ENCODE measurements at regions not wholly inside any gene's neighbourhood (a gene's known extent, or its start where the extent isn't known, plus 50 kb on each side); places are given as distances from the start of the nearest gene placed in this dataset.

DNA sequence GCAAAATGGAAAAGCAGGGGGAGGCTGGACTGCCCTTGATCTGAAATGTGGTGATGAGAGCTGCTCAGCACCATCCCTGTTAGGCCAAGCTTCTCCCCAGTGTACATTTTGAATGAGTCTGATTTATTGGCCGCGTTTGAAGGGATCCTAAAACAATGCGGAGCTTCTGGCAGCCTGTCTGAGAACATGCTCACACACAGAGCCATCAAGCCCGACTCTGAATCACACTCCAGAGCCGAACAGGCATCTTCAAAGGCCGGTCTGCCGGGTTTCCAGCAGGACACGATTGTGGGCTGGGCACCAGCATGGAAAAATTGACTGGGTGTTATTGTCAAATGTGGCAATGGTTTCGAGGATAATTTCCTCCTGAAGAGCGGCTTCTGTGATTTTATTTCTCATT, 235.9 kb downstream of the TFAP2C start:
- TF ChIP-seq TAF1 (IDR thresholded peaks at IDR 0.05; ENCODE audit: low read depth), result no peak
- TF ChIP-seq RAD21 (IDR thresholded peaks at IDR 0.05; ENCODE audit: low read depth), result no peak
- TF ChIP-seq, protein P1, sequence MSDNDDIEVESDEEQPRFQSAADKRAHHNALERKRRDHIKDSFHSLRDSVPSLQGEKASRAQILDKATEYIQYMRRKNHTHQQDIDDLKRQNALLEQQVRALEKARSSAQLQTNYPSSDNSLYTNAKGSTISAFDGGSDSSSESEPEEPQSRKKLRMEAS (IDR thresholded peaks at IDR 0.05), result no peak
- TF ChIP-seq, protein P2, sequence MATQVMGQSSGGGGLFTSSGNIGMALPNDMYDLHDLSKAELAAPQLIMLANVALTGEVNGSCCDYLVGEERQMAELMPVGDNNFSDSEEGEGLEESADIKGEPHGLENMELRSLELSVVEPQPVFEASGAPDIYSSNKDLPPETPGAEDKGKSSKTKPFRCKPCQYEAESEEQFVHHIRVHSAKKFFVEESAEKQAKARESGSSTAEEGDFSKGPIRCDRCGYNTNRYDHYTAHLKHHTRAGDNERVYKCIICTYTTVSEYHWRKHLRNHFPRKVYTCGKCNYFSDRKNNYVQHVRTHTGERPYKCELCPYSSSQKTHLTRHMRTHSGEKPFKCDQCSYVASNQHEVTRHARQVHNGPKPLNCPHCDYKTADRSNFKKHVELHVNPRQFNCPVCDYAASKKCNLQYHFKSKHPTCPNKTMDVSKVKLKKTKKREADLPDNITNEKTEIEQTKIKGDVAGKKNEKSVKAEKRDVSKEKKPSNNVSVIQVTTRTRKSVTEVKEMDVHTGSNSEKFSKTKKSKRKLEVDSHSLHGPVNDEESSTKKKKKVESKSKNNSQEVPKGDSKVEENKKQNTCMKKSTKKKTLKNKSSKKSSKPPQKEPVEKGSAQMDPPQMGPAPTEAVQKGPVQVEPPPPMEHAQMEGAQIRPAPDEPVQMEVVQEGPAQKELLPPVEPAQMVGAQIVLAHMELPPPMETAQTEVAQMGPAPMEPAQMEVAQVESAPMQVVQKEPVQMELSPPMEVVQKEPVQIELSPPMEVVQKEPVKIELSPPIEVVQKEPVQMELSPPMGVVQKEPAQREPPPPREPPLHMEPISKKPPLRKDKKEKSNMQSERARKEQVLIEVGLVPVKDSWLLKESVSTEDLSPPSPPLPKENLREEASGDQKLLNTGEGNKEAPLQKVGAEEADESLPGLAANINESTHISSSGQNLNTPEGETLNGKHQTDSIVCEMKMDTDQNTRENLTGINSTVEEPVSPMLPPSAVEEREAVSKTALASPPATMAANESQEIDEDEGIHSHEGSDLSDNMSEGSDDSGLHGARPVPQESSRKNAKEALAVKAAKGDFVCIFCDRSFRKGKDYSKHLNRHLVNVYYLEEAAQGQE (IDR thresholded peaks at IDR 0.05; ENCODE audit: low read depth), result no peak
- TF ChIP-seq TEAD4 (IDR thresholded peaks at IDR 0.05), result no peak
- TF ChIP-seq FOXM1 (IDR thresholded peaks at IDR 0.05; ENCODE audit: borderline replicate concordance, low read depth), result no peak
- no peak for TF ChIP-seq CEBPB (IDR thresholded peaks at IDR 0.05)
- TF ChIP-seq EP300 (IDR thresholded peaks at IDR 0.05; ENCODE audit: borderline replicate concordance), result no peak
- TF ChIP-seq EGR1 (IDR thresholded peaks at IDR 0.05), result no peak
- no peak for TF ChIP-seq YY1 (IDR thresholded peaks at IDR 0.05; ENCODE audit: low read depth)
- TF ChIP-seq NFIC (IDR thresholded peaks at IDR 0.05), result no peak

Measured in Ishikawa (cell line).